B cell (primary cell): ENCODE measurements at regions not wholly inside any gene's neighbourhood (a gene's known extent, or its start where the extent isn't known, plus 50 kb on each side); places are given as distances from the start of the nearest gene placed in this dataset.

Experiments used
- EZH2 ChIP-seq: IDR thresholded peaks from 2 replicates; pipeline ENCODE4 v1.6.1; 2012; ENCODE audit warnings: borderline replicate concordance, low read depth, mild to moderate bottlenecking, moderate library complexity, low read length; ENCODE audit not compliant: insufficient read depth, poor library complexity, severe bottlenecking
- TF ChIP-seq, protein P1 (sequence below): fragments of 200-600 bp; IDR thresholded peaks from one replicate; pipeline ENCODE4 v1.8.0; 2022; ENCODE audit warnings: antibody characterized with exemption, mild to moderate bottlenecking

DNA sequence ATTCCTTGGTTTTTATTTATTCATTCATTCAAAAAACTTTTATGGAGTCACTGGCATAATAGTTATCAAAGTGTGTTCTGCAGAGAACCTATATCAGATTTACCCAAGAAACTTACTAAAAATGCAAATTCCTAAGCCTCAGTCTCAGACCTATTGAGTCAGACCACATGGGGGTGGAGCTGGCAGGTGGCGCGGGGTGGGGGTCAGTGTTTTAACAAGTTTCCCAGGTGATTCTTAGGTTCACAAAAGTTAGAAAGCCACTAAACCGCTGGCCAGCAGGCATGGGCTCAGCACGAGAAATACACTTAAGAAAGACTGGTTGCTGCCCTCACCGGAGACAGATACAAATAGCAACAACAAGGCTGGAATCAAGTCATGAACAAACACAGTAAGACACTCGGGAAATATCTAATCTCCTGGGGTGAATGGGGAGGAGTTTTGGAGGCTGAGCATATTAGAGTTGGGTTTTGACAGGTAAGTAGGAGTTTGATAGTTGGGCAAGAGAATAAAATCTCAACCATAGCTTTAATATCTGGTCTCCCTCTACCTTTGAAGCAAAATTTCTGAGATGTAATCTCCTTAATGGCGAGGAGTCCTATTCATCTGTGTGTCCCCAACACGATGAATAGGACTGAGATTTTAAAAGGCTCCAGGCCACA is 167.5 kb upstream of the NECTIN1 start:
- TF ChIP-seq, protein P1, sequence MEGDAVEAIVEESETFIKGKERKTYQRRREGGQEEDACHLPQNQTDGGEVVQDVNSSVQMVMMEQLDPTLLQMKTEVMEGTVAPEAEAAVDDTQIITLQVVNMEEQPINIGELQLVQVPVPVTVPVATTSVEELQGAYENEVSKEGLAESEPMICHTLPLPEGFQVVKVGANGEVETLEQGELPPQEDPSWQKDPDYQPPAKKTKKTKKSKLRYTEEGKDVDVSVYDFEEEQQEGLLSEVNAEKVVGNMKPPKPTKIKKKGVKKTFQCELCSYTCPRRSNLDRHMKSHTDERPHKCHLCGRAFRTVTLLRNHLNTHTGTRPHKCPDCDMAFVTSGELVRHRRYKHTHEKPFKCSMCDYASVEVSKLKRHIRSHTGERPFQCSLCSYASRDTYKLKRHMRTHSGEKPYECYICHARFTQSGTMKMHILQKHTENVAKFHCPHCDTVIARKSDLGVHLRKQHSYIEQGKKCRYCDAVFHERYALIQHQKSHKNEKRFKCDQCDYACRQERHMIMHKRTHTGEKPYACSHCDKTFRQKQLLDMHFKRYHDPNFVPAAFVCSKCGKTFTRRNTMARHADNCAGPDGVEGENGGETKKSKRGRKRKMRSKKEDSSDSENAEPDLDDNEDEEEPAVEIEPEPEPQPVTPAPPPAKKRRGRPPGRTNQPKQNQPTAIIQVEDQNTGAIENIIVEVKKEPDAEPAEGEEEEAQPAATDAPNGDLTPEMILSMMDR: no peak
- no peak for TF ChIP-seq EZH2
